Mesodermal cell (in vitro differentiated cells): ENCODE measurements at regions not wholly inside any gene's neighbourhood (a gene's known extent, or its start where the extent isn't known, plus 50 kb on each side); places are given as distances from the start of the nearest gene placed in this dataset.

Experiments used
- H3K27ac ChIP-seq: 2 replicates; pipeline ENCODE4 v1.7.0; 2013; ENCODE audit warnings: mild to moderate bottlenecking, low read depth, low read length, moderate library complexity; ENCODE audit not compliant: severe bottlenecking
- H3K36me3 ChIP-seq: 2 replicates; pipeline ENCODE4 v1.7.1; 2013; ENCODE audit warnings: mild to moderate bottlenecking, low read length, moderate library complexity; ENCODE audit not compliant: control insufficient read depth, insufficient read depth
- H3K4me1 ChIP-seq: one replicate; pipeline ENCODE4 v1.7.1; 2013; ENCODE audit warnings: mild to moderate bottlenecking, low read length; ENCODE audit not compliant: insufficient read depth, control insufficient read depth, poor library complexity, severe bottlenecking
- H3K4me3 ChIP-seq: 2 replicates; pipeline ENCODE4 v1.7.0; 2013; ENCODE audit warnings: low read length, control low read depth, mild to moderate bottlenecking; ENCODE audit not compliant: insufficient read depth, poor library complexity, severe bottlenecking; ENCODE audit errors: extremely low read depth
- H3K9me3 ChIP-seq: 2 replicates; pipeline ENCODE4 v1.7.1; 2013; ENCODE audit warnings: mild to moderate bottlenecking, low read length, moderate library complexity; ENCODE audit not compliant: control insufficient read depth
- WGBS, 2 experiments: methylation state at CpG; one replicate each; pipeline ENCODE4 v1.1.5; 2013; ENCODE audit warnings: missing lambda C conversion rate in 2 of 2; ENCODE audit not compliant: insufficient coverage in 2 of 2; 5-methylcytosine and 5-hydroxymethylcytosine counted together

DNA sequence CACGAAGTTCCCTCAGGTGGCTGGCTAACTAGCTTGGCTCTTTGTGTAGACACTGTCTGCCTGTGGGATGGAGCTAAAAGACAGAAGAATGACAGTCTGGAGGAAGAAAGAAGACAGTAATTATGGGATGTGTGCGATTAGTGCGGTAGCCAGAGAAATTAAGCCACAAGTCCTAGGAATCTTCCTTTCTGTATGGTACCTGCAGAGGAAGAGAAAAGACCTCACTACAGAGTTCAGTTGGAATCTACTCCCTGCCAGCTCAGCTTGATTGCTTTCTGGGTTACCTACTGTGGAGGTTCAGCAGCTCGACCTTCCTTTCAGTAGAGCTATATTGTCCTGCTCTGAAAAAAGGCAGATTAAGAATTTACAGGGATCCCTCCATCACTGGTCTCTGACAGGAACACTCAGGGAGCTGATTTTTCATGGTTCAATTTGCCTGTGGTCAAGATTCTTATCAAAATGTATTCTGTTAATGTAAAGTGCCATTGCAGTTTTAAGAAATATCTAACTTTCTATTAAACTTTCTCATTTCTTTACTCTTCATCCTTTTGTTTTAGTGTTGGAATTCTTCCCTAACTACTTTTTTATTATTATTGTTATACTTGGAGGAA is 187.2 kb downstream of the CENPW start:
- Histone ChIP-seq H3K27ac (no peak overlapping the region), H3K4me3 (no peak overlapping the region), H3K4me1 (no peaks in the 10 kb centered on the region), H3K9me3 (no peaks in the 10 kb centered on the region), H3K36me3 (no peaks in the 10 kb centered on the region)
- WGBS, 2 experiments: 67 to 75% methylated on average over 2 to 4 of the region's 4 CpGs

DNA sequence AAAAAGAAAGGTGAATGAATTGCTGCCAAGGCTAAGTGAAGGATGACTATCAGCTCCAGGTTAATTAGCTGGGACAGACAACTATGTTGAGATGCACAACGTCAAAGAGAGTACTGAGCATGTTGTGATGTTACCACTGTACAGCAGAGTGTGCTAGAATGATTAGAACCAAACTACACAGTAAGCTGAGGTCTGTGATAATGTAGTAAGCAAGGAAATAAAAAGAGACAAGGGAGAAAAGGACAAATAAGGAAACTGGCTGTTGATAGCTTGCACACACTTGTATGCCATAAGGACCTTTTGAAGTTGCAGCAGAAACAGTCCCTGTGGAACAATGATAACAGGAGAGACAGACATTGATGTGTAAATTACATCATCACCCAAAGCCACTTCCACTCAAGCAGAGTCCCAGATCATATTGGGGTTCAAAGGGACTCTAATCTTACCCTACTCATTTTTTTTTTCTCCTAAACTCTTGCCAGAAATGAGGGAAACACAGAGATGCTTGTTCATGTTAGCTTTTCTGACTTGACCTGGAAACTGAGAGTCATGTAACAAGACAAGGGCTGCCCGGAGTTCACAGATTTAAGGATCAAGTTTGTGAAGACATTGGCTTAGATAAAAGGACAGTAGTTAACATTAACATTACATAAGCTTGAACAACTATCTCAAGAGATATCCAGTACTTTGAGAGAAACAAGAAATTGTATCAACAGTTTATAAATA is 189.9 kb downstream of the CENPW start:
- Histone ChIP-seq H3K36me3 (no peaks in the 10 kb centered on the region), H3K4me1 (no peaks in the 10 kb centered on the region), H3K9me3 (no peaks in the 10 kb centered on the region), H3K27ac (no peak overlapping the region), H3K4me3 (no peak overlapping the region)
- 82 to 100% methylated on average over 1 of the region's 2 CpGs for WGBS, 2 experiments

- no peaks in the 10 kb centered on the region for H3K36me3 ChIP-seq
- no peak overlapping the region for H3K27ac ChIP-seq
- no peaks in the 10 kb centered on the region for H3K9me3 ChIP-seq
- H3K4me3 ChIP-seq: no peak overlapping the region
- no peaks in the 10 kb centered on the region for H3K4me1 ChIP-seq
These were observed 190.9 kb downstream of the CENPW start for GRCh38 chr6:126530775-126531174.

GRCh38 chr6:126531286-126531685 is 191.4 kb downstream of the CENPW start:
- Histone ChIP-seq H3K9me3 (no peaks in the 10 kb centered on the region), H3K36me3 (no peaks in the 10 kb centered on the region), H3K27ac (no peak overlapping the region), H3K4me1 (no peaks in the 10 kb centered on the region), H3K4me3 (no peak overlapping the region)

DNA sequence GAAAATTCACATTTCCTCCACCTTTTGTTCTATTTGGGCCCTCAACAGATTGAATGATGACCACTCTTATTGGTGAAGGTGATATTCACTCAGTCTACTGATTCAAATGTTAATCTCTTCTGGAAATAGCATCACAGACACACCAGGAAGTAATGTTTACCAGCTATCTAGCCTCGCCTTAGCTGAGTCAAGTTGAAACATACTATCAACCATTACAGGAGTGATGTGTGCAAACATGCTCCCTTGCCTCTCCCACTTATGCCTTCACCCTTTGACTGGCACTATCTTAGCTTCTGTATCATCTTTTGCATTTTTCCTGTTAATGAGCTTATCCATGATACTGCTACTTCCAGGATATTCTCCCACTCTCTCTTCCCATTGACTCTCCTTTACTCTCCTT is 191.9 kb downstream of the CENPW start:
- no peak overlapping the region for H3K4me3 ChIP-seq
- H3K4me1 ChIP-seq: no peaks in the 10 kb centered on the region
- H3K36me3 ChIP-seq: no peaks in the 10 kb centered on the region
- no peak overlapping the region for H3K27ac ChIP-seq
- WGBS, 2 experiments: 88 to 91% methylated on average over 1 of the region's 1 CpG
- H3K9me3 ChIP-seq: no peaks in the 10 kb centered on the region

- no peak overlapping the region for H3K27ac ChIP-seq
- H3K36me3 ChIP-seq: no peaks in the 10 kb centered on the region
- no peaks in the 10 kb centered on the region for H3K9me3 ChIP-seq
- H3K4me3 ChIP-seq: no peak overlapping the region
- H3K4me1 ChIP-seq: no peaks in the 10 kb centered on the region
- 70% methylated on average over 2 of the region's 2 CpGs; no CpG with 5 or more reads in 1 of the 2 experiments for WGBS, 2 experiments
These were observed 194.5 kb downstream of the CENPW start for GRCh38 chr6:126534401-126534800.

- H3K36me3 ChIP-seq: no peaks in the 10 kb centered on the region
These were observed 195.2 kb downstream of the CENPW start for GRCh38 chr6:126535138-126535537.

DNA sequence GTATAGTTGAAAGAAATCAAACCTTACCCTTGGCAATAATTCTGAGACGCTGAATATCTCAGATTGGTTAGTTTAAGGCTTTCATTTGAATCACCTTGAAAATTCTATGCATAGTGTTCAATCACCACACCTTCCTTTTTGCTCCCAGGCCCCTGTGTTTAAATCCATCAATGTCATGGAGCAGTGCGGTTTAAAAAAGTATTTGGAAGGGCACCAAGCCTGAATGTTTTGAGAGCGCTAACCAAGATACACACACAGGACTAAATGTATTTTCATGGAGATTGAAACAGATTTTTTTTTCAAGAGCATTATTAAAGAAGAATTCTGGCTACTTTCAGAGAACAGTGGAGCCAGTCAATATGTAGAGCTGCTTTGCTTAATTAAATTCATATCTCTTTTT is 195.7 kb downstream of the CENPW start:
- H3K4me3 ChIP-seq: no peak overlapping the region

More at GRCh38 chr6:126535138-126535537, 195.2 kb downstream of the CENPW start:
- 64 to 100% methylated on average over 1 of the region's 3 CpGs for WGBS, 2 experiments
- no peak overlapping the region for H3K4me3 ChIP-seq
- no peaks in the 10 kb centered on the region for H3K4me1 ChIP-seq
- H3K27ac ChIP-seq: no peak overlapping the region
- no peaks in the 10 kb centered on the region for H3K9me3 ChIP-seq

GRCh38 chr6:126537061-126537816 is 197.3 kb downstream of the CENPW start:
- Histone ChIP-seq H3K36me3 (no peaks in the 10 kb centered on the region), H3K27ac (no peak overlapping the region), H3K9me3 (no peaks in the 10 kb centered on the region), H3K4me3 (no peak overlapping the region), H3K4me1 (no peaks in the 10 kb centered on the region)
- WGBS, 2 experiments: no CpG with 5 or more reads among the region's 1 CpG

More for the DNA sequence above, 195.7 kb downstream of the CENPW start:
- 100% methylated on average over 1 of the region's 3 CpGs; no CpG with 5 or more reads in 1 of the 2 experiments for WGBS, 2 experiments
- H3K4me1 ChIP-seq: no peaks in the 10 kb centered on the region
- no peaks in the 10 kb centered on the region for H3K36me3 ChIP-seq
- H3K27ac ChIP-seq: no peak overlapping the region
- no peaks in the 10 kb centered on the region for H3K9me3 ChIP-seq

- H3K36me3 ChIP-seq: no peaks in the 10 kb centered on the region
- H3K4me1 ChIP-seq: no peaks in the 10 kb centered on the region
- H3K4me3 ChIP-seq: no peak overlapping the region
- no peaks in the 10 kb centered on the region for H3K9me3 ChIP-seq
- H3K27ac ChIP-seq: no peak overlapping the region
These were observed 199.1 kb downstream of the CENPW start for GRCh38 chr6:126539022-126539421.

DNA sequence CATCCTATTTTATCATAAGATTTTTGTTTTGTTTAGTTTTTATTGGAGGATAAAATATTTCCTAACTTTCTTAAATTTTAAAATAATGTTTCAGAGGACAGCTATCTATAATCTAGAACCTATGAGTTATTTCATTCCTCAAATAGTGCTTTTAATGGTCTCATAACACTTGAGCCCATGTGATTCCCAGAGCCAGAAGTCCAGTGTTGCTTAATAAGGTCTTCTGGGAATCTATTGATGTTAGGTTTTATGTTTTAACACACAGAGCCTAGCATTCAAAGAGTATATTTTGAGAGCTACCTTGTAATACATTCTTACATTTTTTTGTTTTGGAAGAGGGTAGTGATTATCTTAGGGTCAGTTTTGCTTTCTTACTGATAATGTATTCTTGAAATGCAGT is 200.2 kb downstream of the CENPW start:
- Histone ChIP-seq H3K4me3 (no peak overlapping the region), H3K27ac (no peak overlapping the region), H3K9me3 (no peaks in the 10 kb centered on the region), H3K4me1 (no peaks in the 10 kb centered on the region), H3K36me3 (no peaks in the 10 kb centered on the region)
